CD4-positive, alpha-beta T cell treated with Interleukin-12 subunit alpha and Interleukin-12 subunit beta, for 1 hour (primary cell): ENCODE measurements at regions not wholly inside any gene's neighbourhood (a gene's known extent, or its start where the extent isn't known, plus 50 kb on each side); places are given as distances from the start of the nearest gene placed in this dataset.

ENCODE experiments used
- DNase-seq: peaks from one replicate; pipeline ENCODE4 v3.0.0-alpha.2; 2020

DNA sequence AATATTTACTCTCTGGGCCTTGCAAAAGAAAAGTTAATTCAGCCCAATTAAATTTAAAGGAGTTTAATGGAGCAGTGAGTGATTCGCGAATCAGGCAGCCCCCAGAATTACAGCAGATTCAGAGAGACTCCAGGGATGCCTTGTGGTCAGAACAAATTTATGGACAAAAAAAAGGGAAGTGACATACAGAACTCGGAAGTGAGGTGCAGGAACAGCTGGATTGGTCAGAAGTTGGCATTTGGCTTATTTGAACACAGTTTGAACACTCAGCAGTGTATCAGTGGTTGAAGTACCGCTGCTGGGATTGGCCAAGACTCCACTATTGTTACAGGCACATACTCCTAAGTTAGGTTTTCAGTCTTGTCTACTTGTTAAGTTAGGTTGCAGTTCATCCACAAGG is 145.0 kb upstream of the GAP43 start:
- DNase-seq, result no peak

DNA sequence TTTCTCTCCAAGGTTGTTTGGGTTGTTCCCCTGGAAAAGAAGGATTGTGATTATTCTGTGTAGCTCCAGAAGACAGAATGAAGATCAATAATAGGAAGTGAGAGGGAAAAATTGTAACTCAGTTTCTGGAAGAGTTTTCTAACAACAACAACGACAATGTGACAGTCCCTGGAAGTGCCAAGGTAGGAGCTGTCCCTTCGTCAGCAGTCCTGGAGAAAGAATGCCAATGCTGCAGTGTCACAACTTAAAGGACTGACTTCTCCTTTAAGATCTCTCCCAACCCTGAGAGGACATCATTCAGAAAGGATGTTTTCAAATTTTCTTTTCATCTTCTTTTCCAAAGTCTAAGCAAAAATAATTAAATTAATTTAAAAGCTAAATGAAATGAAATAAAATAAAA is 136.4 kb upstream of the GAP43 start:
- no peak for DNase-seq

DNA sequence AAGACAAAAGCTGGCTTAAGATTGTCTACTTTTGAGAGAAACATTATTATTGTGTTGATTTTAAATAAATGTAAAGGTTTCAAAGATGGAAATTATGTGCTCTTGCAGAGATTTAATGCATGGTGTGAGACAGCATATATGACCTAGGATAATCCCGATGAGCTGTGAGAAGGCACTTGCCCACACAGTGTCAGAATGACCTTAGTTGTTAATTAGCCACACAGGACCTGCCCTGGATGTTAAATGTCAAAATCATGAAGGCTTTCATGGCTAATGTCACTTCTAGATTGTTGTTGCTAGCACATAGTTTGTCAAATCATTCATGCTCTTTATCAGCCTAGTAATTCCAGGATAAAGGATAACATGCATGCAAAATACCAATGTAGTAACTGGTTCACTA is 135.3 kb upstream of the GAP43 start:
- no peak for DNase-seq

DNA sequence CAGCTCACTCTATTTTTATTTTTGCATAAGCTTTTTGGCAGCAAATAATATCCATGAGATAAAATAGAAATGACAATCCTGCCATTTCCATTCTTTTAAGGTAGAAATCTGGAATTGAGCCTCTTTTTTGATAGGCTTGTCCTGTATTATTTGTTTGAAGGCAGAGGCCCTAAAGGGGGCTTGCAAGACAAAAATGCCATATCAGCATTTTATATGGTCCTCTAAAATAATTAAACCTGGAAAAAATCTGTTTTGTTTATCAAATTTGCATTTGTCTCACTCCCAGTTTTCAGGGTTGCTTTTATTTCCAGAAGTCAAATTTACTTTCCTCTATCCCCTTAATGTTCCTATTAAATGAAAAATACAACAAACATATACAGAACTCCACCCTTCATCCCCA is 134.9 kb upstream of the GAP43 start:
- DNase-seq, result no peak

DNA sequence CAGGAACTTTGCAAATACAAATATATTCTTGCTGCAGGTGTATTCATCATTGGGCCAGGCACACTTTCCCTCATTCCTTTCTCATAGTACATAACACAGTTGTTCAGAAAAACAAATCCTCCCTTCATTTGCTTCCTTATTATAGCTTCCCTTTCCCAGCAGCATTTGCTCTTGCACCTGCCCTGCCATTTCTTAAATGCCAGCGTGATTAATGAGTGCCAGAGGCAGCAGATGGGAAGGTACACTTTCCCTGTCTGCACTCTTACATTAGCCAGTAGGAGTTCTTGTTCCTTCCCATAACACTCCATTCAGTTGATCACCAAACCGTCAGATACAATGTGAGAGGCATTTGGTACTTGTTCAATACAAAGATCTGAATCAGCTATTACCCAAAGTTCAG is 128.5 kb upstream of the GAP43 start:
- DNase-seq, result no peak

DNA sequence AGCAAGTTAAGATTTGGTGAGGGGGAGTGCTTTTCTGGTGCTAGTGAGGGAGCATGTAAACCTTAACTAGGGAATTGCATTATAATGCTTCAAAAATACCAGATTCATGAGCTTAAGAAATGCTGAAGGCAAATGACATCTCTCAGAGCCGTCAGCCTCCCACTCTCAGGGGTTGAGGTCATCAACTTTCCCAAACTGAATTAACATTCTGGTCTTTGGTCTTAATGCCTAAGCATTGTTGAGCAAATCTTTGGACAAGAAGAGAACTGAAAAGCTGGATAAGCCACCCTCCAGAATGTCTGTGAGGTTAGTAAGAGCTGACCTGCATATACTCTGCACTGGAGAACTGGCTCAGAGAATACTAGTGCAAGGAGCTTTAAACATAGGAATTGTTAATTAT is 124.9 kb upstream of the GAP43 start:
- no peak for DNase-seq

DNA sequence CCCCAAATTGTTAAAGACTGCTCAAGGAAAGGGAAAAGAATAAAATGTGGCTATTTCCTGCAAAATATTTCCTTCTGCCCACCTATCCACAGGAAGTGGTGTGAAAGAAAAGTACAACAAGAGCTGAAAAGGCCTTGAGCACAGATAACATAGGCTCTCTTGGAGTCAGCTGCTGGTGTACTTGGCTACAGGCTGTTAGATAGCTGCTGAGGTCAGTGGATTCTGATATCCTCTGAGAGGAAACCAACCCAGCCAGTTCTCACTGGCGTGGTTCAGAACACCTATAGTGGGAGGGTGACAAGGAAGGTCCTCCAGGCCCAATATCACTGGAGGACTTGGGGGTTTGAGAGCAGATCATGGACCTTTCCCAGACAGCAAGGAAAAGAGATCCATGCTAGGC is 124.4 kb upstream of the GAP43 start:
- DNase-seq, result no peak

DNA sequence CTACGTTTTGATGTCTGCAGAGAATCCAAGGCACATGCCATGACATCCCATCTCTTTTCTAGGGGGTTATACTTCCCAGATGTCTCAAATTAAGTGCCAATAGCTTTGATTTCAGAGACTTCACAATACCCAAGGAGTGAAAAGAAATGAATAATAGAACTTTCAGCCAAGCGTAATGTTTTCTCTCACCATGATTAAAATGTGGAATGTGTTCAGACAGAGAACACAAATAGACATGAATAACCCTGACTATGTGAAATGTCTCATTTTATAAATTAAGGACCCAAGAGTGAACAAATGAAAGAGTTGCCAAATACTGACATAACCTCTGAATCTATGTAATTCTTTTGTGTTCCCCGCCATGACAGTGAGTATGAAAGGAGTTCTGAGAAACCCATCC is 123.6 kb upstream of the GAP43 start:
- DNase-seq, result no peak

DNA sequence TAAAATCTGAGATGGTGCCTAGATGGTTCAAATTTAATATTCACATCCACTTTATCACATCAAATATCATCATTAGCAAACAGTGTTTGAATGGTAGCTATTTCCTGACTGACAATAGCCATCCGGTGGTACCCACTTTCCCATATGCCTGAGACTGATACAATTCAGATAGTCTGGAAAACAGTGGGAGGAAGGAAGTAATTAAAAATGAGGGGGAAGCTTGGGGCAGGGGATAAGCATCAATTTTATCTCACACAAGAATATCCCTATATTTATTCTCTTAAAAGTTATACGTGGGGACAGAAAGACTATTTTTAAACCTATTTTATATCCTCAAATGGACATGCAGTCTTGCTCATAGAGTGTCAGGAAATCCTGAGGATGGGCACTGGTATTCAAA is 122.5 kb upstream of the GAP43 start:
- no peak for DNase-seq

DNA sequence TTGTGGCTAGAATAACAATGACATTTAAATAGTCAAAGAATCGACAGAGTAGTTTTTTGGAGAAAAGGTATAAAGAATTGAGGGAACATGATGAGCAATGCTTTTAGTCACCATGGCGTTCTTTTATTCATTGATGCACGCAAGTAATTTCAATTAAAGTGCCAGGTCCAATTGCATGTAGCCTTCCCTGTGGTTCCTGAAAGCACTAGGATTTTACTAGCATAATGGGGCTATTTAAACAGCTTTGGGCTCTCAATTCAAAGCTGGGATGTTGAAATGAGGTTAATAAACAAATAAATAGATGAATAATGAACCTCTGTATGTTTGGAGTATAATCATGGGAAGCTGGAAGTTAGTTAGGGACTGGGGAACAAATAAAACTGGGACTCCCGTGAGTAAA is 121.2 kb upstream of the GAP43 start:
- no peak for DNase-seq

DNA sequence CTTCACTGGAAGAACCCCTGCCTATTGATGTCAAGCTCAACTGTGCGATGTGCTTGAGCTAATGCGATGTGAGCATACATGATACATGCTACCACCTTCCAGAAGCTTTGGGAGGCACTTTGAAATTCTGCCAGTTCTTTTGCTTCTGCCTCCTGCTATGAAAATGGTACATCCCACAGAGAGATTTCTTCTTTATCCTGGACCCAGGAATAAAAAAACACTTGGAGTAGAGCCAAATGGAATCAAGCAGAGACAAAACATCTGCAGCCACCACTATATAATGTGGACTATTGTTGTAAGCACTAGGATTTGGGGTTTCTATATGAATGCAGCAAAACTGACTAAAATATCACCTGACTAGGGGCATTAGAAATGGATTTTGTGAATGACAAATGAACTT is 119.9 kb upstream of the GAP43 start:
- no peak for DNase-seq

DNA sequence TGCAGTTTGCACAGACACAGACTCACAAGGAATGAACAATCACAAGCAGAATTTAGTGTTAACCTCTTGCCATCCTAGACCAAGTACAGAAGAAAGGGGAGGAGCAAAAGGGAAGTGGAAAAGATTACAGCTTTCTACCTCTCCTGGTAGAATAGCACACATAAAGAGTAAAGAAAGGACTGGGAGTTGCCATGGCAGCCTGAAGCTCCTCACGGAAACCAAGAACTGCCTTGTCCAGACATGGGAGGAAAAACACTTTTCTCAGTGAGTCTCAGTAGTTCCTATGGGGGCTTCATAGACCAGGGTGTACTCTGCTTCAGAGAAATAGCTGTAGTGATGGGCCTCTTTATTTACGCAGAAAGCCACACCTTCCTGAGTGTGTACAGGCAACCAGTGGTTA is 114.7 kb upstream of the GAP43 start:
- DNase-seq, result no peak

DNA sequence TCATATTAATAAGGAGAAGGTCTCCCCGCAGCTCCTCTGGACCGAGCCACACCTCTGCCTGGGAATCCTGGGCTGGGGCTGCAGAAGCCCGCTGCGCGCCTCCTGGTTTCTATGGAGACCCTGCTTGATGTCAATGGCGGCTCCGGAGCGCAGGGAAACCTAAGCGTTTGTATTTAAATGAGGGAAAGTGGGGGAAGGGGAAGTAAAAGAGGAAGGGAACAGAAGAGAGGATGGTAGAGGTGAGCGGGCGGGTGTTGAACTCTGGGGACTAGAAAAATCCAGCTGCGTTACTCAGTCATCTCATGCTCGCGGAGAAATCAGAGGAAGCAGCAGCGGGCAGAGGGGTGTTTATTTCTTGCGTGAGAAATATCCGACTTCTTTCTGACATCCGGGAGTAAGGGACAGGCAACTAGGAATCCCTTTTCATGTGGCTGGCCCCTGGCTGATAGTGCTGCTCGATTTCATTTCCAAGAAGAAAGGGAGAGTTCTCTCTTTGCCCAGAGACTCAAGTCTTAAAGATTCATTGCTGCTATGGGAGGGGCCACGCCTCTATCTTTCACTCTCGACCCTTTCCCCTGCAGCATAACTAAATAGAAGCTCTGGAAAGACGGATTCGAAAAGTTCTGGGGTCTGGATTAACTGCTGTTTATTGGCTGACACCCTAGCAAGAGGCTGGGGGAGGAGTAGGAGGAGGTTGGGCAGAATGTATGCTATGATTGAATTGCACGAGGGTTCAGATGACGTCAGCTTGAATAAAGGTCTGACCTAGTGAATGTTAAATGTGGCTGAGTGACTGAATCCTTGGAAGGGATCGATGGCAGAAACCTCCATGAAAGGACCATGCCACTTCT is 110.5 kb upstream of the GAP43 start:
- DNase-seq, result peak; percentile 22

DNA sequence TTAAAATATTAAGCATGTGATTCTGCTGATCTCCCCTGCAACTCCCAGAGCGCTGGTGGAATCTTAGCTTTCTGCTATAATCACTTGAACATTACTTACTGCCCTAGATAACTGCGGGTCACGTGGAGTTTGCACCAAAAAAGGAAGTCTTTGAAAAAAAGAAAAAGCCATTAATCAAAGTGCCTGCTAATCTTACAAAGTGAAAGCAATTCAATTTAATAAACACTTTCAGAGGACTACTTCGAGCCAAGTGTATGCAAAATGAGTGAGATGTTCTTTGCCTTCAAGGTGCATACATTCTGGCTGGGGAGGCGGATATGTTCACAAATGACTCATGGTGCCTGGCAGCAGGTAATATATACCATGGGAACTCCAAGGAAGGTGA is 109.9 kb upstream of the GAP43 start:
- DNase-seq, result peak; percentile 31

DNA sequence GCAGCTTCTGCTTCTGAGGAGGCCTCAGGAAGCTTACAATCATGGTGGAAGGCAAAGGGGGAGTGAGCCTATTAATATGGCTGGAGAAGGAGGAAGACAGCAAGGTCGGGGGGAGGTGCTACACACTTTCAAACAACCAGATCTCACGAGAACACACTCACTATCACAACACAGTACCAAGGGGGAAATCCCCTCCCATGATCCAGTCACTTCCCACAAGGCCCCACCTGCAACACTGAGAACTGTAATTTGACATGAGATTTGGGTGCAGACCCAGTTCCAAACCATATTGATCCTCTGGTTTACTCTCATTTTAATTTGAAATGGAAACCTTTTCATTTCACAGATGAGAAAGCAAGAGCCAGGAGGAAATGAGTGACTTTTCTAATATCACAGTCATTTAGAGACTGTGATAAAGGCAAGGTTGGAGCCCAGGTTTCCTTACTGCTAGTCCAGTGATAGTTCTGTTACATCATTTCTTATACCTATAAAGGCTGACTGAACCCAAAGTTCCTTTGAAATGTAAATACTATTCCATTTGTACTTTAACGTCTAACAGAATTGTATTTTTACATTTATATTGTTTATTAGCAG is 105.8 kb upstream of the GAP43 start:
- no peak for DNase-seq

DNA sequence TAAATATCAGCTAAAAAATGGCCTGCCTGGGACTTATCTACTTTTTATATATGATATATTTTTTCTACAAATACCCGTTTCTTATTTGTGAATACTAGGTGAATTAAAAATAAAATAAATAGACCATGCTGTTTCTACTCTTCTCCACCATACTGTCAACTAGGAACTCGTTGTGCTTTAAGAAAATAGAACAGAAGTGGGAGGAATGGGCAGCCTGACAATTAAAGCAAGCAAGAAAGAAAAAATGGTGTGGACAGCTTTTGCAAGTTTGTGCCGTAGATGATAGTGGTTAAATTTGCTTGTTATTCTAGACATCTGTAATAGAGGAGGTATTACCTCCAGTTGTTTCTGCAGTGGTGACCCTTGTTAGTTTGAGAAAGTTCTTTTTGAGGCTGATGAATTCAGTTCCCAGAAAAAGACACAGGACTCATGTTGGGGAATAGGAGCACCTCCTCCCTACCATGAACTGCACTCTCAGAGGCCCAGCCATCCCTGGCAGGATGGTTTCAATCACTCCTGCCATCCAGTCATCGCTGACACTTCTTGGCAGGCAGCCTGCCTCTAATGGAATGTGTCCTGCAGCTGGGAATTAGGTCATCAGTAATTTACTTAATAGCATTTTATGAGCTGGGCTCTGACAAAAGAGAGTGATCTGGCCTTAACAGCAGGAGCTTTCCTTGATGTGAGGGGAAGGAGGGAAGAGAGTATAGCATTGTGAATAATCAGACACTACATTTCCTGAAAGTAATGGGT is 105.0 kb upstream of the GAP43 start:
- no peak for DNase-seq

DNA sequence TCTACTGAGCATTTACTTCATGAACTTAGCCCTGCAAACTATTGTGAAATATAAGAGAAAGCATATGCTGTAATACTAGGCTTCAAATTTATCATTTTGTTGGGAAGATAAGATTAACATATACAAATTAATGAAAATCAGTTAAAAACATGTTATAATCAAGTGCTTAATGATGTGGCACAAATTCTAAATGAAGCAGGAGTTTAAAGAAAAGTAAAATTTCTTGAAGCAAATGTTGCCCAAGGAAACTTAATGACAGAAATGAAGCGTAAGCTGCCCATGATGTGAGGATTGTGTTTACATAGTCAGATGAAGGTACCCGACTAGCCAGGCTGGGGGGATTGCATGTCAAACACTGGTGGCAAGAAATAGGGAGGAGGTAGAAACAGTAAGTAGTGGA is 103.1 kb upstream of the GAP43 start:
- DNase-seq, result no peak

DNA sequence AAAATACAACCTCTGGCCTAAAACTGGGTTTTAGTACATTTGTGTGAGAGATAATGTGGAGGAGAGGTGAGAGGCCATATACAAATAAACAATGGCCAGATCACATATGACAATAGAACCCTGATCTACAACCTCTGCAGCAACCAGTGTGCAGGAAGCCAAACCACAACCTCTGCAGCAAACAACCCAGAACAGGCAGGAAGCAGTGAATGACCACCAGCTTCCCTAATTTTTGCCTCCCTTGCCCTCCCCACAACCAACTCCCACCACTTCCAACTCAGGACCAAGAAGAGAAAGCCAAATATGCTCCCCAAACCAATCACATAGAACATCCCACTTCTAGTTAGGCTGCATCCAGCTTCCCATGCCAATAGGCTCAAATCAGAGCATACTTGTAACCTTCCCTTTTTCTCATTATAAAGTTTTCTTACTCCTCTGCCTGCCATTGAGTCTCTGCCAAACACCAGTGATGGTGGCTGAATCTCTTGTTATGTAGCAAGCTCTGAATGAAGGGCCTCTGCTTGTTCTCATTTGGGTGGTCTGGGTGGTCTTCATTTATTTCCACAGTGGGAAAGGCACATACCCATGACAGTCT is 102.6 kb upstream of the GAP43 start:
- DNase-seq, result no peak

DNA sequence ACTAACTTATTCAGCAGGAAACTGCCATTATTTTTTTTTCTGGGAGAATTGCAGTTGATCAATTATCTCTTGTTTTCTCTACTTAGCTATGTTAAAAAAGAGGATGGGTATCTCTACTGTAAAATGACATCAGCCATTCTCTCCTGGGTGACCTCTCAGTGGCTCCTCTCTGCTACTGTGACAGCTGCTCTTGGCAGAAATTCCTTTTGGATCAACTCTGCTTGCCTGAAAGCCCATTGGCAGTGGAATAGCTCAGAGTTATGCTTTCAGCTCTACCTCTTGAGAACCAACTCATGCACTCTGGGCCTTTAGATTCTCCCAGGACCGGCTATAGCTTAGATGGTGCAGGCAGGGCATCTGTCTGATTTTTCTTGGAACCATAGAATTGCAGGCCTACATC is 99.9 kb upstream of the GAP43 start:
- no peak for DNase-seq

DNA sequence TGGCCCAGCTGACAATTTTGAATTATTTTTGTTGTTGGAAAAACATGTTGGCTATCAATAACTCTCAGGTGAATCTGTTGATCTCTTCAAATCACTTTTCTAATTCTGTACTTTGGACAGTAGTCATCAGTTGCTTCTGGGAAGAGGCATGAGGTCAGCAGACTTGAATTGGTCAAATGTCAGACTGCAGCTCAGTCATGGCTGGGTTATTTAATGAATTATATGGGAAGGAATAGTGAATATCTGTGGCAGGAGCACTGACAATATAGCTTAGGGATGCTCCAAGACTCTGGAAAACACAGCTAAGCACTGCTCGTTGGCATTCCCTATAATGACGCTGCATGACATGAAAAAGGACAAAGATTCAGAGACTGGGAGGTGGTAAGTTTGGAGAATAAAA is 98.8 kb upstream of the GAP43 start:
- DNase-seq, result no peak

DNA sequence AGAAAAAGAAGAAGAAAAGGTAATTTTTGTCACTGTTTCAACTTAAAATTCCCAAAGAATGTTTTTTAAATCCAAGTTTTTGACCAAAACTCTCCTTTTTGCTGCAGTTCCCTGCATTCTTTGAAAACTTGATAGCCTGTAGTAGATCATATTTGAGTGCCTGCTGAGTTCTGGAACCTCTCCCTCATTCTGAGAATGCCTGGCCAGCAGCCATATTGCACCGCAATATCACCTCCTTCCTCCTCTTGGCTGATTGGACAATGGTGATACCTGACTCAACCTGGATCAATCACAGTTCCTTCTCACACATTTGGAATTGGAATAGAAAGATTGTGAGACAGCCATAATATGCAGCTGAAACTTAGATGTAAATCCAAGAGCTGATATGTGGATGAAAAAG is 97.6 kb upstream of the GAP43 start:
- no peak for DNase-seq

DNA sequence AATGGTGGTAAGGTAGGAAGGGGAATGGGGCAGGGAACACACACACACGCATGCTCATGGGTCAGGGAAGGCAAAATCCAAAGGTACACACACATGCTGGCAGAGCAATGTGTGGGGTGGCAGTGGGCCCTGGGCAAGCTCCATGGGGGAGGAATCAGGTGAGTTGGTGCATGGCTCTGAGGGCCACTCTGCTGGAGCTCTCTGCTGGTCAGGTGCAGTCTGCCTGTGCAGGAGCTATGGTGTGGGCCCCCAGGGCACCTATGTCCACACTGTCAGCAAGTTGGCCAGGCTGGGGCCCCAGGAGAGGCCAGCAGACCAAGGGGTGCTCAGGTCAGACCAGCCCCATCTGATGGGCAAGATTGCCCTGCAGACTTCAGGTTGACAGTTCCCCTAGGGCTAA is 90.1 kb upstream of the GAP43 start:
- no peak for DNase-seq

DNA sequence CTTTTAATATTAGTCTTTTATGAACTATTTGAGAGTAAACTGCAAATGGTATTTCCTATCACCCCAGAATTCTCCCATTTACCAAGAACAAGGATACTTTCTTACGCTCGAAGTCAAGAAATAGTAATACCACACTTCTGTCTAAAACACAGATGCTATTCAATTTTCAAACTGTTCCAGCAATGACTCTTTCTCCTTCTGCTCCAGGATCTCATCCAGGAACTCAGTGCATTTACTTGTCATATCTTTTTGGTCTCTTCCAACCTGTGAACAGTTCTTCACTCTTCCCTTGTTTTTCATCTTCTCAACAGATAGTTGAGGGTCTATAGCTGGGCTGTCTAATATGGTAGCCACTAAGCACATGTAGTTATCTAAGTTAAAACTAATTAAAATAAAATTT is 87.1 kb upstream of the GAP43 start:
- DNase-seq, result no peak

DNA sequence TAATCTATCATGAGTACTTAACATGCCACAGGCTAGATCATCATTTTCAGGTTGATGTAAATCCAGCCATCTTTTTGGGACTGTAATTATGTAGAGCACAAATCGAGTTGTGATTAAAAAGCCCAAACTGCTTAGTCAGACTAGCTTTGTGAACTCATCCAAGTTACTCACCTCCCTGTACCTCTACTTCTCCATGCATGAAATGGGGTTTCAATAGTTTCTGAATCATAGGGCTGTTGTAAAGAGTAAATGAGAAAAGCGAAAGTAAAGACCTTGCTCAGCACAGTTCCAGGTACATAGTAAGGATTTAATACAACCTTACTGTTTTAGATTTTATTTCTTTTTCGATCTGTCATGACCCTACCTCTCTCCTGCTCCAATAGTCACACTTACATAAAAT is 85.6 kb upstream of the GAP43 start:
- DNase-seq, result no peak
